Epithelial cell of esophagus (primary cell): ENCODE measurements at regions not wholly inside any gene's neighbourhood (a gene's known extent, or its start where the extent isn't known, plus 50 kb on each side); places are given as distances from the start of the nearest gene placed in this dataset.

ENCODE experiments used
- DNase-seq: peaks from one replicate; pipeline ENCODE4 v3.0.0; 2010; ENCODE audit warnings: low read depth
- H3K4me3 ChIP-seq: 2 replicates; pipeline ENCODE4 v1.5.1; 2011; ENCODE audit warnings: mild to moderate bottlenecking, low read length, control low read depth
- TF ChIP-seq, protein P1 (sequence below): IDR thresholded peaks from 2 replicates; pipeline ENCODE4 v1.5.1; 2011; ENCODE audit warnings: low read depth, mild to moderate bottlenecking, low read length, control low read depth, inconsistent platforms; ENCODE audit not compliant: insufficient read depth; ENCODE audit errors: missing control alignments

- DNase-seq: no peak
- TF ChIP-seq, protein P1, sequence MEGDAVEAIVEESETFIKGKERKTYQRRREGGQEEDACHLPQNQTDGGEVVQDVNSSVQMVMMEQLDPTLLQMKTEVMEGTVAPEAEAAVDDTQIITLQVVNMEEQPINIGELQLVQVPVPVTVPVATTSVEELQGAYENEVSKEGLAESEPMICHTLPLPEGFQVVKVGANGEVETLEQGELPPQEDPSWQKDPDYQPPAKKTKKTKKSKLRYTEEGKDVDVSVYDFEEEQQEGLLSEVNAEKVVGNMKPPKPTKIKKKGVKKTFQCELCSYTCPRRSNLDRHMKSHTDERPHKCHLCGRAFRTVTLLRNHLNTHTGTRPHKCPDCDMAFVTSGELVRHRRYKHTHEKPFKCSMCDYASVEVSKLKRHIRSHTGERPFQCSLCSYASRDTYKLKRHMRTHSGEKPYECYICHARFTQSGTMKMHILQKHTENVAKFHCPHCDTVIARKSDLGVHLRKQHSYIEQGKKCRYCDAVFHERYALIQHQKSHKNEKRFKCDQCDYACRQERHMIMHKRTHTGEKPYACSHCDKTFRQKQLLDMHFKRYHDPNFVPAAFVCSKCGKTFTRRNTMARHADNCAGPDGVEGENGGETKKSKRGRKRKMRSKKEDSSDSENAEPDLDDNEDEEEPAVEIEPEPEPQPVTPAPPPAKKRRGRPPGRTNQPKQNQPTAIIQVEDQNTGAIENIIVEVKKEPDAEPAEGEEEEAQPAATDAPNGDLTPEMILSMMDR: no peak
- H3K4me3 ChIP-seq: no peak overlapping the region
Measured at GRCh38 chr20:12808006-12808567, 200.7 kb upstream of the SPTLC3 start.

DNA sequence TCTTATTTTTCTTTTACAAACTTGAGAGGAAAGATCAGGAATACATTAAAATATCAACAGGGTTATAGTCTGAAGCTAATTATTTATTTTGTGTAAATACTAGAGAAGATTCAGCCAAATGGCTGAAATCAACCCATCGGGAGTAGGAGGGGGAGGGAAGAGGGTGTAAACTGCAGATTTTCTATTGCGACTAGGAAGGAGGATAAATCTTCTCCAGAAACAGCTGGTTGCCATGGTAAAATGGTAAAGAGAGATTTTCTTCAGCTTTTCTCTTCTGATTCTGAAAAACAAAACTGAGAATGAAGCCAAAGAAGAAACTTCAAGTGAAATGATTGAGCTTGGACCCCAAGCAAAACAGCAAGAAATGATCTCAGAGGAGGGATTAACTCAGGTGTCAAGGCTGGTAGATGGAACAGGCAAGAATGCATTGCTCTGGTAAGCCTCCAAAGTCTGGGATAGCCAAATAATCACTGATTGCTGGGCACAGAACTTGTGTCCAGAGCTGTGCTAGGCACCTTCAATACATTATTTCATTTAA lies 193.5 kb upstream of the SPTLC3 start:
- TF ChIP-seq, protein P1: no peak
- DNase-seq: no peak

GRCh38 chr20:12815778-12816408 lies 192.9 kb upstream of the SPTLC3 start:
- TF ChIP-seq, protein P1: no peak
- no peak overlapping the region for H3K4me3 ChIP-seq
- no peak for DNase-seq

More for the DNA sequence above, 193.5 kb upstream of the SPTLC3 start:
- H3K4me3 ChIP-seq: no peak overlapping the region

DNA sequence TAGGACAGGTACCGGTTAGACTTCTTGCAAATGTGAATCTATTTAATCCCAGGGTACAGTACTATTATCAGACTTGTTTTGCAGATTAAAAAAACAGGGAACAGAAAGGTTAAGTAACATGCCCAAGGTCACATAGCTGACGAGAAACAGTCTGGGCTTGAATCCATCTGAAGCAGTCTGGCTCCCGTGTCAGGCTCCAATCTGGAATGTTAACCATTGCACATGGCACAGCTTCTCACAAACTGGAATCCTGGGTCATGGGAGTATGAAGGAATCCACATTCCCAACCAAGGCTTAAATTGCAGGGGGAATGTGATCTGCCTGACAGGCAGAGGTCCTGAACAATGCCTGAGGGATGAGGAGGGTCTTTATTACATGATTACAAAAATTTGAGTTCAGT lies 187.5 kb upstream of the SPTLC3 start:
- no peak overlapping the region for H3K4me3 ChIP-seq
- DNase-seq: no peak
- TF ChIP-seq, protein P1: no peak

- H3K4me3 ChIP-seq: no peak overlapping the region
- no peak for DNase-seq
- TF ChIP-seq, protein P1: no peak
Measured at GRCh38 chr20:12823734-12824133, 185.0 kb upstream of the SPTLC3 start.

DNA sequence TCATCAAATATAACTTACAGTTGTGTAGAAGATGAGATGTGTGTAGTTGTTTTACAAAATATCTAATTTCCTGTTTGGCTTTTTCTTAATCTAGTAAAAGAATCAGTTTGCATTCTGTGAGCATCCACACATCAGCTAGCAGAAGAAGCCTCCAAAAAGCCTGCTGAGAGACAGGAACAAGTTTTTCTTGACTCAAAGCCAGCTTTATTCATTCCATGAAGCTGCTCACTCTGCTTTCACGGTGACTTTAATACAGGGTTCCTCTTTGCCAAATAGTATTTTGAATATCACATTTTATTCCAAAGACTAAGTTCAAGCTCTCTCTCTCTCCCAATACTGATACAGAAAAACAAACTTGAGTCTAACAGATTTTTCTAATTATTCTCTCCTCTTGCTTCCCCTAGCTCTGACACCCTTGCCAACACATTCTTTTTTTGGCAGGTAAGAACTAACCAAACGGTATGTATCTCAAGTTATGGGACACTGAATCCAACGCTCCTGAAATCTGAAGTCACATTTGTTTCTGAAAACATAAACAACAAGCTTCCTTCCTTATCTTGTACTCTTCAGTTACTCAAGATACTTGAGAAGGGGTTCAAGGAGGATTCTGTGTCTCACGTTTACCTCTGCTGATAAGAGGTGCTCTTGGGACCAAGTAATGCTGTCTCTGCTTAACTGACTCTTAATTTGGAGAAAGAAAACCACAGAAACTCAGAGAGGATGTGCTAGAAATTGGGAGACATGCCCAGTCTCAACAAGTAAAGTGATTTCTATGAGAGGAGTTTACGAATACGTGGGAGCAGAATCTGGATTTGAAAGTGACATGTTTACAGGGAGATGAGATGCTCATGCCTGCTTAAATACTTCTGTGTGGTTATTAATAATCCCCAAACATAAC lies 184.2 kb upstream of the SPTLC3 start:
- H3K4me3 ChIP-seq: no peak overlapping the region
- DNase-seq: no peak
- TF ChIP-seq, protein P1: no peak
